Stimulated activated CD4-positive, alpha-beta T cell treated with anti-CD3 and anti-CD28 coated beads, Interleukin-4, amount 100 ng/mL, for 1 hour (primary cell): ENCODE measurements at regions not wholly inside any gene's neighbourhood (a gene's known extent, or its start where the extent isn't known, plus 50 kb on each side); places are given as distances from the start of the nearest gene placed in this dataset.
"Not testable (repeated sequence)": the region's sequence is repeated elsewhere in the genome, so short reads cannot be mapped to it uniquely, and the experiment has no call there.

Experiments
- DNase-seq: peaks from one replicate; pipeline ENCODE4 v3.0.0-alpha.2; 2020

- DNase-seq = no peak
Observed at GRCh38 chr7:113775804-113776203, 143.0 kb downstream of the PPP1R3A start.

GRCh38 chr7:113775401-113775800 lies 143.4 kb downstream of the PPP1R3A start:
- no peak for DNase-seq

GRCh38 chr7:113774182-113774807 lies 144.5 kb downstream of the PPP1R3A start:
- DNase-seq = no peak

- no peak for DNase-seq
Observed at GRCh38 chr7:113770146-113770738, 148.6 kb downstream of the PPP1R3A start.

GRCh38 chr7:113768387-113768786 lies 150.4 kb downstream of the PPP1R3A start:
- DNase-seq = no peak

- DNase-seq = no peak
Observed at GRCh38 chr7:113764401-113765035, 154.3 kb downstream of the PPP1R3A start.

GRCh38 chr7:113763226-113763625 lies 155.6 kb downstream of the PPP1R3A start:
- no peak for DNase-seq

GRCh38 chr7:113756250-113756649 lies 162.6 kb downstream of the PPP1R3A start:
- DNase-seq = no peak

- no peak for DNase-seq
Observed at GRCh38 chr7:113752689-113753088, 166.1 kb downstream of the PPP1R3A start.

GRCh38 chr7:113752289-113752688 lies 166.5 kb downstream of the PPP1R3A start:
- no peak for DNase-seq

- DNase-seq = no peak
Observed at GRCh38 chr7:113751547-113751946, 167.3 kb downstream of the PPP1R3A start.

GRCh38 chr7:113748385-113748784 lies 170.4 kb downstream of the PPP1R3A start:
- DNase-seq = not testable (repeated sequence)

GRCh38 chr7:113742946-113743431 lies 175.8 kb downstream of the PPP1R3A start:
- not testable (repeated sequence) for DNase-seq

- no peak for DNase-seq
Observed at GRCh38 chr7:113742377-113742776, 176.4 kb downstream of the PPP1R3A start.

GRCh38 chr7:113731571-113731970 lies 187.2 kb downstream of the PPP1R3A start:
- no peak for DNase-seq

GRCh38 chr7:113730309-113730955 lies 188.4 kb downstream of the PPP1R3A start:
- DNase-seq = no peak

- no peak for DNase-seq
Observed at GRCh38 chr7:113727486-113727885, 191.3 kb downstream of the PPP1R3A start.

GRCh38 chr7:113722006-113722405 lies 196.8 kb downstream of the PPP1R3A start:
- DNase-seq = no peak

GRCh38 chr7:113717739-113718138 lies 201.1 kb downstream of the PPP1R3A start:
- no peak for DNase-seq

- DNase-seq = no peak
Observed at GRCh38 chr7:113715981-113716856, 202.6 kb downstream of the PPP1R3A start.

- DNase-seq = no peak
Observed at GRCh38 chr7:113715262-113715661, 203.5 kb downstream of the PPP1R3A start.

- DNase-seq = no peak
Observed at GRCh38 chr7:113710310-113711096, 208.3 kb downstream of the PPP1R3A start.
